GM23338 (cell line): ENCODE measurements at regions not wholly inside any gene's neighbourhood (a gene's known extent, or its start where the extent isn't known, plus 50 kb on each side); places are given as distances from the start of the nearest gene placed in this dataset.

ENCODE experiments used
- ATAC-seq: fragments of 200-7000 bp; cut with Tn5 transposase; 3 replicates; pipeline ENCODE4 v1.9.1; 2020
- DNase-seq: peaks from one replicate; pipeline ENCODE4 v3.0.0-alpha.2; 2015; ENCODE audit warnings: low spot score
- H2AFZ ChIP-seq: fragments of 200-600 bp; sonication (generic); 2 replicates; pipeline ENCODE4 v1.8.0; 2016; ENCODE audit warnings: antibody characterized with exemption, mild to moderate bottlenecking, moderate library complexity
- H3F3A ChIP-seq: fragments of 200-600 bp; sonication (generic); replicated peaks from 2 replicates; pipeline ENCODE4 v1.8.0; 2017; ENCODE audit warnings: antibody characterized with exemption, mixed run types, low read depth
- H3K27ac ChIP-seq: fragments of 200-600 bp; sonication (generic); 2 replicates; pipeline ENCODE4 v1.6.1; 2016; ENCODE audit warnings: low read depth
- H3K27me3 ChIP-seq: fragments of 200-600 bp; sonication (generic); 2 replicates; pipeline ENCODE4 v1.8.0; 2016; ENCODE audit warnings: mild to moderate bottlenecking, mixed run types, moderate library complexity; ENCODE audit not compliant: insufficient read depth
- H3K36me3 ChIP-seq: fragments of 200-600 bp; sonication (generic); 2 replicates; pipeline ENCODE4 v1.8.0; 2016; ENCODE audit warnings: mild to moderate bottlenecking; ENCODE audit not compliant: insufficient read depth
- H3K4me1 ChIP-seq: fragments of 200-600 bp; sonication (generic); 2 replicates; pipeline ENCODE4 v1.8.0; 2016; ENCODE audit warnings: mild to moderate bottlenecking, moderate library complexity; ENCODE audit not compliant: insufficient read depth
- H3K4me2 ChIP-seq: fragments of 200-600 bp; sonication (generic); 2 replicates; pipeline ENCODE4 v1.7.1; 2017; ENCODE audit warnings: mixed run types
- H3K4me3 ChIP-seq: fragments of 200-600 bp; sonication (generic); 2 replicates; pipeline ENCODE4 v1.6.1; 2016; ENCODE audit warnings: mixed run types
- H3K79me2 ChIP-seq: fragments of 200-600 bp; sonication (generic); replicated peaks from 2 replicates; pipeline ENCODE4 v1.8.0; 2017; ENCODE audit warnings: mild to moderate bottlenecking; ENCODE audit not compliant: insufficient read depth
- H3K9me2 ChIP-seq: fragments of 200-600 bp; sonication (generic); 2 replicates; pipeline ENCODE4 v1.8.0; 2017; ENCODE audit not compliant: insufficient read depth
- H4K20me1 ChIP-seq: fragments of 200-600 bp; sonication (generic); replicated peaks from 2 replicates; pipeline ENCODE4 v1.8.0; 2017; ENCODE audit warnings: mild to moderate bottlenecking; ENCODE audit not compliant: insufficient read depth
- H3K27ac Mint-ChIP-seq: 2 replicates; pipeline ENCODE4 v1.8.0; 2020; ENCODE audit warnings: inconsistent platforms, mild to moderate bottlenecking, moderate library complexity, mixed read lengths
- H3K27me3 Mint-ChIP-seq: 3 replicates; pipeline ENCODE4 v1.8.0; 2022; ENCODE audit warnings: low read depth, mild to moderate bottlenecking, moderate library complexity, mixed read lengths, inconsistent platforms; ENCODE audit not compliant: insufficient read depth, poor library complexity
- H3K36me3 Mint-ChIP-seq: 3 replicates; pipeline ENCODE4 v1.8.0; 2021; ENCODE audit warnings: low read depth, mild to moderate bottlenecking, inconsistent platforms, moderate library complexity, mixed read lengths
- H3K4me1 Mint-ChIP-seq: 3 replicates; pipeline ENCODE4 v1.8.0; 2020; ENCODE audit warnings: mild to moderate bottlenecking, inconsistent platforms, mixed read lengths
- H3K4me3 Mint-ChIP-seq: 3 replicates; pipeline ENCODE4 v1.8.0; 2021; ENCODE audit warnings: moderate library complexity, mild to moderate bottlenecking, inconsistent platforms, mixed read lengths
- H3K9me3 Mint-ChIP-seq: 3 replicates; pipeline ENCODE4 v1.8.0; 2020; ENCODE audit warnings: moderate library complexity, mild to moderate bottlenecking, inconsistent platforms, mixed read lengths
- CREB1 ChIP-seq: fragments of 250-450 bp; sonication (Bioruptor Pico); IDR thresholded peaks from 2 replicates; pipeline ENCODE4 v1.5.0; 2020; ENCODE audit warnings: low read depth, mild to moderate bottlenecking, moderate library complexity
- EZH2phosphoT487 ChIP-seq: fragments of 200-600 bp; sonication (generic); IDR thresholded peaks from one replicate; pipeline ENCODE4 v1.8.1; 2018; ENCODE audit warnings: antibody characterized with exemption; ENCODE audit not compliant: unreplicated experiment
- ZNF114 ChIP-seq: fragments of 250-450 bp; sonication (Bioruptor Pico); IDR thresholded peaks from 2 replicates; pipeline ENCODE4 v1.5.0; 2020; ENCODE audit warnings: mild to moderate bottlenecking, moderate library complexity
- TF ChIP-seq, protein P1 (sequence below): IDR thresholded peaks from one replicate; pipeline ENCODE4 v1.6.1; 2018; ENCODE audit warnings: antibody characterized with exemption; ENCODE audit not compliant: unreplicated experiment
- TF ChIP-seq, protein P2 (sequence below): fragments of 250-450 bp; sonication (Bioruptor Pico); IDR thresholded peaks from 2 replicates; pipeline ENCODE4 v1.5.0; 2020; ENCODE audit warnings: mild to moderate bottlenecking, moderate library complexity
- TF ChIP-seq, protein P3 (sequence below): IDR thresholded peaks from 2 replicates; pipeline ENCODE4 v1.6.1; 2016; ENCODE audit warnings: antibody characterized with exemption
- TF ChIP-seq, protein P4 (sequence below), 2 experiments: fragments of 200-600 bp in 1 of 2; sonication (generic) in 1 of 2; conservative IDR thresholded peaks; 2 replicates each; pipeline versions ENCODE4 v1.5.1 to v1.6.1; 2016 to 2017; ENCODE audit warnings: antibody characterized with exemption in 2 of 2, low read depth in 2 of 2, mild to moderate bottlenecking in 2 of 2, moderate library complexity in 1 of 2

DNA sequence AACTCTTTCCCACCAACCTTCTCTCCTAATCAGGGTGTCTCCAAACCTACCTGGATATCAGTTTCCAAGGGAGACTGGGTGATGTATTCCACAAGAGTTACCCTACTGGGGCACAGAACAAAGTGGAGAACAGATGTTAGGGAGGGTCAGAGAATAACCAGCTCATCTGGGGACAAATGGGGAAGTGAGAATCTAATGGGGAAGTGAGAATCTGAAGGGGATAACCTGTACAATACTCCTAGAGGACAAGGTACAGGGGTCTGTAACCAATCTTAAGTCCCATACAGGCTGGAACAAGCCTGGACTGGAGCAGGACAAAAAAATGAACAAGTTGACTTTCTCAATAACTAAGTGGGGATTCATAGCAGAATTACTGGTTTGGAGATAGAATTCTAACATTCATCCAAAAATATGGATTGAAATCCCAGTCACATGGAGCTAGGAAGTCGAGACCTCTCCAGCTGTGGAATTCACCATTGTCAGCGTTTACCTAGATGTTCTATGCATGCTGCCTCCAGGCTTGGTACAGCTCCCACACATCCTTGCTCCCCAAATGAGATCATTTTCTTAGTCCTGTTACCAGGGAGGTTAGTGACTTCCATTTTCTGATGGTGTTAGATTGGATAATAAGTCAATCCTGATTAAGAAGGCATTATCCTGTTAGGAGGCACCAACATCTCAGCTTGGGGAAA is 214.8 kb upstream of the MOCS1 start (continued):
- TF ChIP-seq, protein P1, sequence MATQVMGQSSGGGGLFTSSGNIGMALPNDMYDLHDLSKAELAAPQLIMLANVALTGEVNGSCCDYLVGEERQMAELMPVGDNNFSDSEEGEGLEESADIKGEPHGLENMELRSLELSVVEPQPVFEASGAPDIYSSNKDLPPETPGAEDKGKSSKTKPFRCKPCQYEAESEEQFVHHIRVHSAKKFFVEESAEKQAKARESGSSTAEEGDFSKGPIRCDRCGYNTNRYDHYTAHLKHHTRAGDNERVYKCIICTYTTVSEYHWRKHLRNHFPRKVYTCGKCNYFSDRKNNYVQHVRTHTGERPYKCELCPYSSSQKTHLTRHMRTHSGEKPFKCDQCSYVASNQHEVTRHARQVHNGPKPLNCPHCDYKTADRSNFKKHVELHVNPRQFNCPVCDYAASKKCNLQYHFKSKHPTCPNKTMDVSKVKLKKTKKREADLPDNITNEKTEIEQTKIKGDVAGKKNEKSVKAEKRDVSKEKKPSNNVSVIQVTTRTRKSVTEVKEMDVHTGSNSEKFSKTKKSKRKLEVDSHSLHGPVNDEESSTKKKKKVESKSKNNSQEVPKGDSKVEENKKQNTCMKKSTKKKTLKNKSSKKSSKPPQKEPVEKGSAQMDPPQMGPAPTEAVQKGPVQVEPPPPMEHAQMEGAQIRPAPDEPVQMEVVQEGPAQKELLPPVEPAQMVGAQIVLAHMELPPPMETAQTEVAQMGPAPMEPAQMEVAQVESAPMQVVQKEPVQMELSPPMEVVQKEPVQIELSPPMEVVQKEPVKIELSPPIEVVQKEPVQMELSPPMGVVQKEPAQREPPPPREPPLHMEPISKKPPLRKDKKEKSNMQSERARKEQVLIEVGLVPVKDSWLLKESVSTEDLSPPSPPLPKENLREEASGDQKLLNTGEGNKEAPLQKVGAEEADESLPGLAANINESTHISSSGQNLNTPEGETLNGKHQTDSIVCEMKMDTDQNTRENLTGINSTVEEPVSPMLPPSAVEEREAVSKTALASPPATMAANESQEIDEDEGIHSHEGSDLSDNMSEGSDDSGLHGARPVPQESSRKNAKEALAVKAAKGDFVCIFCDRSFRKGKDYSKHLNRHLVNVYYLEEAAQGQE, result no peak

DNA sequence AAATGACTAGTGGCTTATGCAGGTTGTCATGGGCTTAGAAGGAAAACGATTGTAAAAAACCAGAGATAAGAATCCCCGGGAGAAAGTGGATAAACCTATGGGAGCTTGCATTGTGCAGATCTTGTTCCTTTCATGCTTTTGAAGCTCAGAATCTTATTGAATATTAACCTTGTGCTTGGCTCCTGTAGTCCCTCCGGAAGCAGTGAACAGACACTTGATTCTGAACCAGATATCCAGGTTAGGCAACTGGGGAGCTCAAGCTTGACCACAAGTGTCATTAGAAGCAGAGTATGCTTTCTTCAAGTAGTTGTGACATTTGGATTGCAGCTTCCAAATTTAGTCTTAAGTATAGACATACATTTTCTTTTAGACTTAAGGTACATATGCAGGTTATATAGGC is 212.6 kb upstream of the MOCS1 start:
- no peaks in the 10 kb centered on the region for H3K4me1 Mint-ChIP-seq
- Histone ChIP-seq H3K4me1 (no peaks in the 10 kb centered on the region), H3K36me3 (no peaks in the 10 kb centered on the region), H3F3A (no peaks in the 10 kb centered on the region), H3K27me3 (no peaks in the 10 kb centered on the region), H3K79me2 (no peaks in the 10 kb centered on the region), H3K4me2 (no peak overlapping the region), H2AFZ (no peak overlapping the region), H3K9me2 (peaks cover 27% of the 10 kb centered on the region), H4K20me1 (no peaks in the 10 kb centered on the region), H3K27ac (no peak overlapping the region), H3K4me3 (no peak overlapping the region)
- H3K4me3 Mint-ChIP-seq, result no peak overlapping the region
- H3K27me3 Mint-ChIP-seq, result no peaks in the 10 kb centered on the region
- no peak overlapping the region for H3K27ac Mint-ChIP-seq
- no peaks in the 10 kb centered on the region for H3K9me3 Mint-ChIP-seq
- DNase-seq, result no peak
- ATAC-seq, result no peak
- no peaks in the 10 kb centered on the region for H3K36me3 Mint-ChIP-seq
- TF ChIP-seq CREB1 (CRISPR knock-in tag), result no peak
- no peak for TF ChIP-seq EZH2phosphoT487
- no peak for TF ChIP-seq ZNF114 (CRISPR knock-in tag)
- TF ChIP-seq, protein P1, result no peak
- TF ChIP-seq, protein P2, sequence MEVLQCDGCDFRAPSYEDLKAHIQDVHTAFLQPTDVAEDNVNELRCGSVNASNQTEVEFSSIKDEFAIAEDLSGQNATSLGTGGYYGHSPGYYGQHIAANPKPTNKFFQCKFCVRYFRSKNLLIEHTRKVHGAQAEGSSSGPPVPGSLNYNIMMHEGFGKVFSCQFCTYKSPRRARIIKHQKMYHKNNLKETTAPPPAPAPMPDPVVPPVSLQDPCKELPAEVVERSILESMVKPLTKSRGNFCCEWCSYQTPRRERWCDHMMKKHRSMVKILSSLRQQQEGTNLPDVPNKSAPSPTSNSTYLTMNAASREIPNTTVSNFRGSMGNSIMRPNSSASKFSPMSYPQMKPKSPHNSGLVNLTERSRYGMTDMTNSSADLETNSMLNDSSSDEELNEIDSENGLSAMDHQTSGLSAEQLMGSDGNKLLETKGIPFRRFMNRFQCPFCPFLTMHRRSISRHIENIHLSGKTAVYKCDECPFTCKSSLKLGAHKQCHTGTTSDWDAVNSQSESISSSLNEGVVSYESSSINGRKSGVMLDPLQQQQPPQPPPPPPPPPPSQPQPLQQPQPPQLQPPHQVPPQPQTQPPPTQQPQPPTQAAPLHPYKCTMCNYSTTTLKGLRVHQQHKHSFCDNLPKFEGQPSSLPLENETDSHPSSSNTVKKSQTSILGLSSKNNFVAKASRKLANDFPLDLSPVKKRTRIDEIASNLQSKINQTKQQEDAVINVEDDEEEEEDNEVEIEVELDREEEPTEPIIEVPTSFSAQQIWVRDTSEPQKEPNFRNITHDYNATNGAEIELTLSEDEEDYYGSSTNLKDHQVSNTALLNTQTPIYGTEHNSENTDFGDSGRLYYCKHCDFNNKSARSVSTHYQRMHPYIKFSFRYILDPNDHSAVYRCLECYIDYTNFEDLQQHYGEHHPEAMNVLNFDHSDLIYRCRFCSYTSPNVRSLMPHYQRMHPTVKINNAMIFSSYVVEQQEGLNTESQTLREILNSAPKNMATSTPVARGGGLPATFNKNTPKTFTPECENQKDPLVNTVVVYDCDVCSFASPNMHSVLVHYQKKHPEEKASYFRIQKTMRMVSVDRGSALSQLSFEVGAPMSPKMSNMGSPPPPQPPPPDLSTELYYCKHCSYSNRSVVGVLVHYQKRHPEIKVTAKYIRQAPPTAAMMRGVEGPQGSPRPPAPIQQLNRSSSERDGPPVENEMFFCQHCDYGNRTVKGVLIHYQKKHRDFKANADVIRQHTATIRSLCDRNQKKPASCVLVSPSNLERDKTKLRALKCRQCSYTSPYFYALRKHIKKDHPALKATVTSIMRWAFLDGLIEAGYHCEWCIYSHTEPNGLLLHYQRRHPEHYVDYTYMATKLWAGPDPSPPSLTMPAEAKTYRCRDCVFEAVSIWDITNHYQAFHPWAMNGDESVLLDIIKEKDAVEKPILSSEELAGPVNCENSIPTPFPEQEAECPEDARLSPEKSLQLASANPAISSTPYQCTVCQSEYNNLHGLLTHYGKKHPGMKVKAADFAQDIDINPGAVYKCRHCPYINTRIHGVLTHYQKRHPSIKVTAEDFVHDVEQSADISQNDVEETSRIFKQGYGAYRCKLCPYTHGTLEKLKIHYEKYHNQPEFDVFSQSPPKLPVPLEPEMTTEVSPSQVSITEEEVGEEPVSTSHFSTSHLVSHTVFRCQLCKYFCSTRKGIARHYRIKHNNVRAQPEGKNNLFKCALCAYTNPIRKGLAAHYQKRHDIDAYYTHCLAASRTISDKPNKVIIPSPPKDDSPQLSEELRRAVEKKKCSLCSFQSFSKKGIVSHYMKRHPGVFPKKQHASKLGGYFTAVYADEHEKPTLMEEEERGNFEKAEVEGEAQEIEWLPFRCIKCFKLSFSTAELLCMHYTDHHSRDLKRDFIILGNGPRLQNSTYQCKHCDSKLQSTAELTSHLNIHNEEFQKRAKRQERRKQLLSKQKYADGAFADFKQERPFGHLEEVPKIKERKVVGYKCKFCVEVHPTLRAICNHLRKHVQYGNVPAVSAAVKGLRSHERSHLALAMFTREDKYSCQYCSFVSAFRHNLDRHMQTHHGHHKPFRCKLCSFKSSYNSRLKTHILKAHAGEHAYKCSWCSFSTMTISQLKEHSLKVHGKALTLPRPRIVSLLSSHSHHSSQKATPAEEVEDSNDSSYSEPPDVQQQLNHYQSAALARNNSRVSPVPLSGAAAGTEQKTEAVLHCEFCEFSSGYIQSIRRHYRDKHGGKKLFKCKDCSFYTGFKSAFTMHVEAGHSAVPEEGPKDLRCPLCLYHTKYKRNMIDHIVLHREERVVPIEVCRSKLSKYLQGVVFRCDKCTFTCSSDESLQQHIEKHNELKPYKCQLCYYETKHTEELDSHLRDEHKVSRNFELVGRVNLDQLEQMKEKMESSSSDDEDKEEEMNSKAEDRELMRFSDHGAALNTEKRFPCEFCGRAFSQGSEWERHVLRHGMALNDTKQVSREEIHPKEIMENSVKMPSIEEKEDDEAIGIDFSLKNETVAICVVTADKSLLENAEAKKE (CRISPR knock-in tag), result no peak
- TF ChIP-seq, protein P3, sequence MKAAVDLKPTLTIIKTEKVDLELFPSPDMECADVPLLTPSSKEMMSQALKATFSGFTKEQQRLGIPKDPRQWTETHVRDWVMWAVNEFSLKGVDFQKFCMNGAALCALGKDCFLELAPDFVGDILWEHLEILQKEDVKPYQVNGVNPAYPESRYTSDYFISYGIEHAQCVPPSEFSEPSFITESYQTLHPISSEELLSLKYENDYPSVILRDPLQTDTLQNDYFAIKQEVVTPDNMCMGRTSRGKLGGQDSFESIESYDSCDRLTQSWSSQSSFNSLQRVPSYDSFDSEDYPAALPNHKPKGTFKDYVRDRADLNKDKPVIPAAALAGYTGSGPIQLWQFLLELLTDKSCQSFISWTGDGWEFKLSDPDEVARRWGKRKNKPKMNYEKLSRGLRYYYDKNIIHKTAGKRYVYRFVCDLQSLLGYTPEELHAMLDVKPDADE, result no peak
- TF ChIP-seq, protein P4, sequence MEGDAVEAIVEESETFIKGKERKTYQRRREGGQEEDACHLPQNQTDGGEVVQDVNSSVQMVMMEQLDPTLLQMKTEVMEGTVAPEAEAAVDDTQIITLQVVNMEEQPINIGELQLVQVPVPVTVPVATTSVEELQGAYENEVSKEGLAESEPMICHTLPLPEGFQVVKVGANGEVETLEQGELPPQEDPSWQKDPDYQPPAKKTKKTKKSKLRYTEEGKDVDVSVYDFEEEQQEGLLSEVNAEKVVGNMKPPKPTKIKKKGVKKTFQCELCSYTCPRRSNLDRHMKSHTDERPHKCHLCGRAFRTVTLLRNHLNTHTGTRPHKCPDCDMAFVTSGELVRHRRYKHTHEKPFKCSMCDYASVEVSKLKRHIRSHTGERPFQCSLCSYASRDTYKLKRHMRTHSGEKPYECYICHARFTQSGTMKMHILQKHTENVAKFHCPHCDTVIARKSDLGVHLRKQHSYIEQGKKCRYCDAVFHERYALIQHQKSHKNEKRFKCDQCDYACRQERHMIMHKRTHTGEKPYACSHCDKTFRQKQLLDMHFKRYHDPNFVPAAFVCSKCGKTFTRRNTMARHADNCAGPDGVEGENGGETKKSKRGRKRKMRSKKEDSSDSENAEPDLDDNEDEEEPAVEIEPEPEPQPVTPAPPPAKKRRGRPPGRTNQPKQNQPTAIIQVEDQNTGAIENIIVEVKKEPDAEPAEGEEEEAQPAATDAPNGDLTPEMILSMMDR (conservative IDR thresholded peaks at IDR 0.05; ENCODE audit: low read depth in 2 of 2), result no peak
